ENCODE measurements at regions not wholly inside any gene's neighbourhood (a gene's known extent, or its start where the extent isn't known, plus 50 kb on each side); places are given as distances from the start of the nearest gene placed in this dataset.

DNA sequence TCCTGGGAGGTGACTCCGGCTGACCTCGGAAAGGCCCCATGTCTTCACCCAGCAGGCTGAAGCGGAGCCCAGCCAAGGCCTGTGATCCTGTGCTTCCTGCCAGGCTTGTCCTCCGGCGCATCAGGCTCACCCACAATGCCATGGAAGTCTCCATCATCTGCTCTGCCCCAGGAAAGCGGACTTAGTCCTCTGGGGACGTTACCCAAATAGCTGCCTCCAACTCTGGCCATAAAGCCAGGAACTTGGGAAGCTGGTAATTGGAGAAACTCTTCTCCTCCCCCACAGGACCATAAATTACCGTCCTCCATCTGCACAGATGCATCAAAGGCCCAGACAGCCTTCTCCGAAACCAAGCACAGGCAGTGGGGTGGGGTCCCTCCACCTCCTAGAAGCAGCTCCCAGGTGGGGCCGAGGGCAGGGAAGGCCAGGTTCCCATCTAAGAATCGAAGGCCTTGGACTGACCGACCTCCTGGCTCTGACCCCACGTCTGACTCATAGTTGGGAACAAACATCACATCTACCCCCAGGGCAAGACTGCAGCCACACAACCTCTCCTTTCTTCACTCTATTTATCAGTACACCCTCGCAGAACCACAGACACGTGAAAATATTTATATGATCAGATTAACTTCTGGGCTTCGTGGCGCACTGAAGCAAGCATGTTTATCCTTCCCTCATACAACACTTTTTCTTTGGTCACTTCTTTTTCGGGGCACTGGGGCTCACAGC, 56.4 kb downstream of the PITPNM2 start:
- DNase-seq (ENCODE audit: low read depth, low spot score) (no peak), FAIRE-seq (no peak)
- Histone ChIP-seq H3K4me2 (ENCODE audit: control insufficient read depth, extremely low read depth, insufficient read depth, low read depth, low read length) (no peak overlapping the region), H3K9me1 (ENCODE audit: control insufficient read depth, extremely low read depth, insufficient read depth, low read length) (peaks cover 1% of the 10 kb centered on the region), H3K36me3 (ENCODE audit: control insufficient read depth in 2 of 2, extremely low read depth in 1 of 2, insufficient read depth in 2 of 2, low read length in 2 of 2) (no peaks in the 10 kb centered on the region), H3K9me3 (ENCODE audit: control insufficient read depth, low read depth, low read length) (peaks cover 3% of the 10 kb centered on the region), H3K27me3 (ENCODE audit: control insufficient read depth, extremely low read depth, insufficient read depth, low read length) (no peaks in the 10 kb centered on the region), H2AFZ (ENCODE audit: control insufficient read depth, low read length) (no peak overlapping the region), H3K4me3 (ENCODE audit: control insufficient read depth in 2 of 3, extremely low read depth in 1 of 3, insufficient read depth in 2 of 3, low read depth in 1 of 3, low read length in 3 of 3) (no peak overlapping the region), H4K20me1 (ENCODE audit: control insufficient read depth, extremely low read depth, insufficient read depth, low read length) (no peaks in the 10 kb centered on the region), H3K9ac (ENCODE audit: control insufficient read depth, extremely low read depth, insufficient read depth, low read length) (no peak overlapping the region), H3K27ac (ENCODE audit: control insufficient read depth, insufficient read depth, low read length) (no peak overlapping the region), H3K79me2 (ENCODE audit: control insufficient read depth, insufficient read depth, low read length) (no peaks in the 10 kb centered on the region), H3K4me1 (ENCODE audit: control insufficient read depth, extremely low read depth, insufficient read depth, low read length) (peaks cover 16% of the 10 kb centered on the region)
- dilution Hi-C loops (cut with MboI; ENCODE audit: extremely low pct_ligation_motif_present, low sequenced_read_pairs) = no loop called here
- no peak for TF ChIP-seq EZH2 (IDR thresholded peaks at IDR 0.05; ENCODE audit: low read length)
- TF ChIP-seq CTCF (optimal IDR thresholded peaks at IDR 0.05 in 1 of 3, IDR thresholded peaks at IDR 0.05 in 1 of 3, conservative IDR thresholded peaks at IDR 0.05 in 1 of 3; ENCODE audit: extremely low read depth in 1 of 3, insufficient read depth in 2 of 3, low read length in 3 of 3) = no peak

DNA sequence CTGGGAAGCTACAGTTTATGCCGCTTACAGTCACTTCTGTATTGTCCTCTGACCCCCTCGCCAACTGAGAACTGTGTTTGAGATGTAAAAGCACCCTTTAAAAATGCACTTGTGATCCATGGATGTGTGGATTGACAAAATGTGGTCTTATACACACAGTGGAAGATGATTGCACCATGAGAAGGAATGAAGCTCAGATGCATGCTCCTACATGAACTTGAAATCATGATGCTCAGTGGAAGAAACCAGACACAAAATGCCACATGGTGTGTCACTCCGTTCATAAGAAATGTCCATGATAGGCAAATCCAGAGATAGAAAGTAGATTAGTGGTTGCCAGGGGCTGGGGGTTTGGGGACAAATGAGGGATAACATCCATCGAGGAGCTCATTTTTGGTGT, 58.0 kb downstream of the PITPNM2 start:
- no peak overlapping the region for H3K9ac ChIP-seq (ENCODE audit: control insufficient read depth, extremely low read depth, insufficient read depth, low read length)
- no peaks in the 10 kb centered on the region for H3K36me3 ChIP-seq (ENCODE audit: control insufficient read depth in 2 of 2, extremely low read depth in 1 of 2, insufficient read depth in 2 of 2, low read length in 2 of 2)
- H3K9me3 ChIP-seq (ENCODE audit: control insufficient read depth, low read depth, low read length) = peaks cover 3% of the 10 kb centered on the region
- no peak overlapping the region for H3K4me3 ChIP-seq (ENCODE audit: control insufficient read depth in 2 of 3, extremely low read depth in 1 of 3, insufficient read depth in 2 of 3, low read depth in 1 of 3, low read length in 3 of 3)
- H3K27me3 ChIP-seq (ENCODE audit: control insufficient read depth, extremely low read depth, insufficient read depth, low read length) = no peaks in the 10 kb centered on the region
- TF ChIP-seq EZH2 (IDR thresholded peaks at IDR 0.05; ENCODE audit: low read length) (no peak), CTCF (optimal IDR thresholded peaks at IDR 0.05 in 1 of 3, IDR thresholded peaks at IDR 0.05 in 1 of 3, conservative IDR thresholded peaks at IDR 0.05 in 1 of 3; ENCODE audit: extremely low read depth in 1 of 3, insufficient read depth in 2 of 3, low read length in 3 of 3) (no peak)
- H3K9me1 ChIP-seq (ENCODE audit: control insufficient read depth, extremely low read depth, insufficient read depth, low read length) = peaks cover 5% of the 10 kb centered on the region
- H3K4me2 ChIP-seq (ENCODE audit: control insufficient read depth, extremely low read depth, insufficient read depth, low read depth, low read length) = no peak overlapping the region
- no peak overlapping the region for H2AFZ ChIP-seq (ENCODE audit: control insufficient read depth, low read length)
- FAIRE-seq (no peak), DNase-seq (ENCODE audit: low read depth, low spot score) (no peak)
- no peaks in the 10 kb centered on the region for H3K79me2 ChIP-seq (ENCODE audit: control insufficient read depth, insufficient read depth, low read length)
- H4K20me1 ChIP-seq (ENCODE audit: control insufficient read depth, extremely low read depth, insufficient read depth, low read length) = no peaks in the 10 kb centered on the region
- dilution Hi-C loops (cut with MboI; ENCODE audit: extremely low pct_ligation_motif_present, low sequenced_read_pairs) = no loop called here
- no peak overlapping the region for H3K27ac ChIP-seq (ENCODE audit: control insufficient read depth, insufficient read depth, low read length)
- H3K4me1 ChIP-seq (ENCODE audit: control insufficient read depth, extremely low read depth, insufficient read depth, low read length) = peaks cover 21% of the 10 kb centered on the region
